ENCODE measurements at regions not wholly inside any gene's neighbourhood (a gene's known extent, or its start where the extent isn't known, plus 50 kb on each side); places are given as distances from the start of the nearest gene placed in this dataset.

- H3K9me3 ChIP-seq (ENCODE audit: insufficient read depth, low read depth, low read length), result no peaks in the 10 kb centered on the region
- no peaks in the 10 kb centered on the region for H3K4me1 ChIP-seq (ENCODE audit: insufficient read depth, low read length, poor library complexity, severe bottlenecking)
- TF ChIP-seq, protein P1, sequence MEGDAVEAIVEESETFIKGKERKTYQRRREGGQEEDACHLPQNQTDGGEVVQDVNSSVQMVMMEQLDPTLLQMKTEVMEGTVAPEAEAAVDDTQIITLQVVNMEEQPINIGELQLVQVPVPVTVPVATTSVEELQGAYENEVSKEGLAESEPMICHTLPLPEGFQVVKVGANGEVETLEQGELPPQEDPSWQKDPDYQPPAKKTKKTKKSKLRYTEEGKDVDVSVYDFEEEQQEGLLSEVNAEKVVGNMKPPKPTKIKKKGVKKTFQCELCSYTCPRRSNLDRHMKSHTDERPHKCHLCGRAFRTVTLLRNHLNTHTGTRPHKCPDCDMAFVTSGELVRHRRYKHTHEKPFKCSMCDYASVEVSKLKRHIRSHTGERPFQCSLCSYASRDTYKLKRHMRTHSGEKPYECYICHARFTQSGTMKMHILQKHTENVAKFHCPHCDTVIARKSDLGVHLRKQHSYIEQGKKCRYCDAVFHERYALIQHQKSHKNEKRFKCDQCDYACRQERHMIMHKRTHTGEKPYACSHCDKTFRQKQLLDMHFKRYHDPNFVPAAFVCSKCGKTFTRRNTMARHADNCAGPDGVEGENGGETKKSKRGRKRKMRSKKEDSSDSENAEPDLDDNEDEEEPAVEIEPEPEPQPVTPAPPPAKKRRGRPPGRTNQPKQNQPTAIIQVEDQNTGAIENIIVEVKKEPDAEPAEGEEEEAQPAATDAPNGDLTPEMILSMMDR (conservative IDR thresholded peaks at IDR 0.05; ENCODE audit: low read length), result no peak
- TF ChIP-seq EZH2phosphoT487 (IDR thresholded peaks at IDR 0.05; ENCODE audit: borderline replicate concordance), result no peak
- no peak overlapping the region for H3K4me2 ChIP-seq (ENCODE audit: low read depth, low read length, poor library complexity, severe bottlenecking)
- H3K9ac ChIP-seq (ENCODE audit: low read depth, low read length, poor library complexity, severe bottlenecking), result no peak overlapping the region
- no peaks in the 10 kb centered on the region for H3K27me3 ChIP-seq (ENCODE audit: insufficient read depth, low read length, poor library complexity, severe bottlenecking)
- H3K4me3 ChIP-seq (ENCODE audit: low read length, poor library complexity, severe bottlenecking), result no peak overlapping the region
- no peak overlapping the region for H2AFZ ChIP-seq (ENCODE audit: low read length)
- H3F3A ChIP-seq (ENCODE audit: low read depth), result no peaks in the 10 kb centered on the region
- no peaks in the 10 kb centered on the region for H3K9me2 ChIP-seq (replicated peaks; ENCODE audit: low read depth, low read length)
- H3K36me3 ChIP-seq (ENCODE audit: insufficient read depth, low read length), result no peaks in the 10 kb centered on the region
- H3K79me2 ChIP-seq (ENCODE audit: insufficient read depth, low read length), result no peaks in the 10 kb centered on the region
- H4K20me1 ChIP-seq (ENCODE audit: insufficient read depth, low read length, poor library complexity, severe bottlenecking), result no peaks in the 10 kb centered on the region
Observed at GRCh38 chr3:5309171-5309570, 121.7 kb downstream of the EDEM1 start.

- no peaks in the 10 kb centered on the region for H3K9me3 ChIP-seq (ENCODE audit: insufficient read depth, low read depth, low read length)
- no peaks in the 10 kb centered on the region for H3K79me2 ChIP-seq (ENCODE audit: insufficient read depth, low read length)
- H3K4me1 ChIP-seq (ENCODE audit: insufficient read depth, low read length, poor library complexity, severe bottlenecking), result no peaks in the 10 kb centered on the region
- H3F3A ChIP-seq (ENCODE audit: low read depth), result no peaks in the 10 kb centered on the region
- no peaks in the 10 kb centered on the region for H3K9me2 ChIP-seq (replicated peaks; ENCODE audit: low read depth, low read length)
- no peaks in the 10 kb centered on the region for H3K36me3 ChIP-seq (ENCODE audit: insufficient read depth, low read length)
- H3K9ac ChIP-seq (ENCODE audit: low read depth, low read length, poor library complexity, severe bottlenecking), result no peak overlapping the region
- H2AFZ ChIP-seq (ENCODE audit: low read length), result no peak overlapping the region
- no peak for TF ChIP-seq EZH2phosphoT487 (IDR thresholded peaks at IDR 0.05; ENCODE audit: borderline replicate concordance)
- TF ChIP-seq, protein P1 (conservative IDR thresholded peaks at IDR 0.05; ENCODE audit: low read length), result no peak
- no peak overlapping the region for H3K4me2 ChIP-seq (ENCODE audit: low read depth, low read length, poor library complexity, severe bottlenecking)
- H3K4me3 ChIP-seq (ENCODE audit: low read length, poor library complexity, severe bottlenecking), result no peak overlapping the region
- no peaks in the 10 kb centered on the region for H3K27me3 ChIP-seq (ENCODE audit: insufficient read depth, low read length, poor library complexity, severe bottlenecking)
- no peaks in the 10 kb centered on the region for H4K20me1 ChIP-seq (ENCODE audit: insufficient read depth, low read length, poor library complexity, severe bottlenecking)
Observed at GRCh38 chr3:5309602-5310001, 122.1 kb downstream of the EDEM1 start.

DNA sequence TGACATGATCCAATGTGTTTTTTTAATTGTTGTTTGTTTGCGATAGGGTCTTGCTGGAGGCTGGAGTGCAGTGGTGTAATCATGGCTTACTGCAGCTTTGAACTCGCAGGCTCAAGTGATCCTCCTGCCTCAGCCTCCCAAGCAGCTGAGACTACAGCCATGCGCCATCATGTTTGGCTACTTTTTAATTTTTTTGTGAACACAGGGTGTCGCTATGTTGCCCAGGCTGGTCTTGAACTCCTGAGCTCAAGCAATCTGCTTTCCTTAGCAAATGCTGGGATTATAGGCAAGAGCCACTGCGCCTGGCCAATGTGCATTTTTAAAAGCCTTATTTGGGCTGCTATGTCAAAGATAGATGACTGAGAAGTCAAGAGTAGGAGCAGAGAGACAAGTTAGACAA lies 123.0 kb downstream of the EDEM1 start:
- H3K4me2 ChIP-seq (ENCODE audit: low read depth, low read length, poor library complexity, severe bottlenecking), result no peak overlapping the region
- no peaks in the 10 kb centered on the region for H3K9me2 ChIP-seq (replicated peaks; ENCODE audit: low read depth, low read length)
- H3K4me1 ChIP-seq (ENCODE audit: insufficient read depth, low read length, poor library complexity, severe bottlenecking), result no peaks in the 10 kb centered on the region
- H3K79me2 ChIP-seq (ENCODE audit: insufficient read depth, low read length), result no peaks in the 10 kb centered on the region
- no peak overlapping the region for H3K9ac ChIP-seq (ENCODE audit: low read depth, low read length, poor library complexity, severe bottlenecking)
- no peak overlapping the region for H3K4me3 ChIP-seq (ENCODE audit: low read length, poor library complexity, severe bottlenecking)
- TF ChIP-seq, protein P1 (conservative IDR thresholded peaks at IDR 0.05; ENCODE audit: low read length), result no peak
- TF ChIP-seq EZH2phosphoT487 (IDR thresholded peaks at IDR 0.05; ENCODE audit: borderline replicate concordance), result no peak
- no peaks in the 10 kb centered on the region for H4K20me1 ChIP-seq (ENCODE audit: insufficient read depth, low read length, poor library complexity, severe bottlenecking)
- no peaks in the 10 kb centered on the region for H3K36me3 ChIP-seq (ENCODE audit: insufficient read depth, low read length)
- H3K9me3 ChIP-seq (ENCODE audit: insufficient read depth, low read depth, low read length), result no peaks in the 10 kb centered on the region
- no peak overlapping the region for H2AFZ ChIP-seq (ENCODE audit: low read length)
- no peaks in the 10 kb centered on the region for H3F3A ChIP-seq (ENCODE audit: low read depth)
- no peaks in the 10 kb centered on the region for H3K27me3 ChIP-seq (ENCODE audit: insufficient read depth, low read length, poor library complexity, severe bottlenecking)

All from Loucy (cell line).